WI38 (cell line): ENCODE measurements at regions not wholly inside any gene's neighbourhood (a gene's known extent, or its start where the extent isn't known, plus 50 kb on each side); places are given as distances from the start of the nearest gene placed in this dataset.

Experiments
- H3K4me3 ChIP-seq: 2 replicates; pipeline ENCODE4 v1.5.1; 2011; ENCODE audit warnings: low read depth, mild to moderate bottlenecking, control low read depth, low read length
- TF ChIP-seq, protein P1 (sequence below): IDR thresholded peaks from 2 replicates; pipeline ENCODE4 v1.5.1; 2012; ENCODE audit warnings: low read depth, mild to moderate bottlenecking, control low read depth, low read length

DNA sequence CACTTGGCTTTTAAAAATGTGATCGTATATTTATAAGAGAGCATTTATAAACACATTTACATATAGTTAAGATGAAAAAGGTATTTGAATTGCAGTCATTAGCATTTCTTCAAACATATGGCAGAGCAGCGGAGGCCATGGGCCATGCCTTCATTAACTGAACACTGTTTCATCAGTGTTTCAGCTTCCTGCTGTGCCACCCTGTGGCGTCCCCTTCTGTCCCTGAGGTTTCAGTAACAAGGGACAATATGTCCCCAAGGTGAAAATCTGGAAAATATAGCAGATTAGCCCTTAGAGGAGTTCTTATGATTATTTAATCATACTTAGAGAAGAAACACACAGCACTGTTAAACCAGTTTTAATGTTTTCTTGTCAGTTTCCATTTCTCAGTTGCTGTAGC, 577.8 kb downstream of the ETV1 start:
- H3K4me3 ChIP-seq: no peak overlapping the region
- TF ChIP-seq, protein P1, sequence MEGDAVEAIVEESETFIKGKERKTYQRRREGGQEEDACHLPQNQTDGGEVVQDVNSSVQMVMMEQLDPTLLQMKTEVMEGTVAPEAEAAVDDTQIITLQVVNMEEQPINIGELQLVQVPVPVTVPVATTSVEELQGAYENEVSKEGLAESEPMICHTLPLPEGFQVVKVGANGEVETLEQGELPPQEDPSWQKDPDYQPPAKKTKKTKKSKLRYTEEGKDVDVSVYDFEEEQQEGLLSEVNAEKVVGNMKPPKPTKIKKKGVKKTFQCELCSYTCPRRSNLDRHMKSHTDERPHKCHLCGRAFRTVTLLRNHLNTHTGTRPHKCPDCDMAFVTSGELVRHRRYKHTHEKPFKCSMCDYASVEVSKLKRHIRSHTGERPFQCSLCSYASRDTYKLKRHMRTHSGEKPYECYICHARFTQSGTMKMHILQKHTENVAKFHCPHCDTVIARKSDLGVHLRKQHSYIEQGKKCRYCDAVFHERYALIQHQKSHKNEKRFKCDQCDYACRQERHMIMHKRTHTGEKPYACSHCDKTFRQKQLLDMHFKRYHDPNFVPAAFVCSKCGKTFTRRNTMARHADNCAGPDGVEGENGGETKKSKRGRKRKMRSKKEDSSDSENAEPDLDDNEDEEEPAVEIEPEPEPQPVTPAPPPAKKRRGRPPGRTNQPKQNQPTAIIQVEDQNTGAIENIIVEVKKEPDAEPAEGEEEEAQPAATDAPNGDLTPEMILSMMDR: no peak

DNA sequence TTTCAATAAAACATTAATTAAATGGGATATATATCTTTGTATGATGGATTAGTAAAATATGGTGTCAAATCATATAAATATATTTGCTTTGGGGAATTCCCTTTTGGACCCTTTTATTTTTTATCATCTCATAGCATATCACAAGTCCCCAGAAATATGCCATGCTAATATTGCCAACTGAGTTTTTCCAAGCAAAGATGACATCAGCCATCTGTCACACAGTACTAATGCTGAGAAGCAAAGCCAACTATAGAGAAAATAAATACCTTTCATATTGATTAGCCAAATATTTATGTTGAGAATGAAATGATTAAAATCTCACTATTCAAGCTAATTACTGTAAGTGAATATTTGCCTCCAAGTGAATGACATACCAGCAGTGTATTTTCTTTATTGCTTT, 575.3 kb downstream of the ETV1 start:
- no peak overlapping the region for H3K4me3 ChIP-seq
- TF ChIP-seq, protein P1: no peak

DNA sequence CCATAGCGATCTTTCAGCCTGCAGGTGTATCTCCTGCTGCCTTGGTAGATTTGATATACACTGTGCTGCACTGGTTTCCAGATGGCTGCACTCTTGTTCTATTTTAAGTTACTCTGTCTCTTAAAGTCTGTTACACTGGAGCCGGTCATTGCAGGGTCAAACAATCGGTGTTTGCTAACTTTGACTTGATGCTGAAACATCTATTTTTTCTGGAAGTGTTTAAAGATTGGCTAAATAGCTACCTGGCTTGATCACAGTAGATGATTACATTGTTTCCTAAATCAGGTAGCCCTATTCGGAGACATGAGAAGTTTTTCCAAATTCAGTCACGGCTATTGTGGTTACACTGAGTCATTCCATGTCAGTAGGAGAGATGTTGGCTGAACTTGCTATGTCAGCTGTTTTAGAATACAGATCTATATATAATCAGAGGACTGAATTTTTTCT, 574.8 kb downstream of the ETV1 start:
- H3K4me3 ChIP-seq: no peak overlapping the region
- TF ChIP-seq, protein P1: no peak

DNA sequence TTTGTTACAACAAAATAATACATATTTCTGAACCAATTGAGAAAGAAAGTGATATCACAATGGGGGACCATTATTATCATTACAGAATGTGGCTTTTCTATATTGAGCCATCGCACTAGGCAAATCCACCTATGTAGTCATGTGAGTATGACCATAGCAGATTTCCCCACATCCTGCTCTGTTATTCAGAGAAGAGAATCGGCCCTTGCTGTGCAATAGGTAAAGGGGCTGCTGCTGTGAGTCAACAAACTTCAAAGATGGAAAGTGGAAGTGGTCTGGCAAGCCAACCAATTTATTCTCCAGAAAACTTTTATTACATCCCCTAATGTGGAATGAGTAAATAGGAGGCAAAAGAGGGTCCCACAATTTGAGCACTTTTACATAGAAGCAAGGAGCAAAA, 573.4 kb downstream of the ETV1 start:
- H3K4me3 ChIP-seq: no peak overlapping the region
- TF ChIP-seq, protein P1: no peak

DNA sequence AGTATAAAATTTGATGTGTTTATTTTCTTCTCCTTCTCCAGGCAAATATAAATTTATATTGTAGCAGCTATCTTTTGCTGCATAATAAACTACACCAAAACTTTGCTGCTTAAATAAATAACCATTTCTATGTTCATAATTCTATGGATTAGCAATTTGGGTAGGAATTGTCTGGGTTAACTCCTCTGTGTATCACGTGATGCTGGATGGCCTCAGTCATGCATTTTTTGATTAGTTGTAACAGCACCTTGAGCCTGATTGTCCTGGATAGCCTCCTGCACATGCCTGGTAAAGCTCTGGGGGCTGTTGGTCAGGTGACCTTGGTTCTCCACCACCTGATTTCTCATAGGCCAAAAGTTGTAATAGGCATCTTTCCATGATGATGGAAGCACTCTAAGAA, 572.9 kb downstream of the ETV1 start:
- H3K4me3 ChIP-seq: no peak overlapping the region
- TF ChIP-seq, protein P1: no peak

DNA sequence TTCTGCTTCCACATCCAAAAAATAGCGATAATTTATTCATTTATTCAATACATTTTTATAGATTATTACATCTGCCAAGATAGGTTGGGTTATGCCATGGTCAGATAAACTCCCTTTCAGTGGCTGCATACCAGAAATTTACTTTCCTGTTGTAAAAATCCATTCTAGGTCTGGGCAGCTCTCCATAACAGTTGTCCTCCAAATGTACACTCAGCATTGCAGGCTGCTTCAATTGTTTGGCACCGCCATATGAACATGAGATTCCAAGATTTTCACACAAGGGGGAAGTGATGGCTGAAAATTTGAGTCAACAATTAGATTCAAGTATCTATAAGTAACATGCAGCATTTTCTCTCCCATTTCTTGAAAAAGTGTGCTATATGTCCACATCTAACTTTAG, 568.7 kb downstream of the ETV1 start:
- TF ChIP-seq, protein P1: no peak
- no peak overlapping the region for H3K4me3 ChIP-seq

DNA sequence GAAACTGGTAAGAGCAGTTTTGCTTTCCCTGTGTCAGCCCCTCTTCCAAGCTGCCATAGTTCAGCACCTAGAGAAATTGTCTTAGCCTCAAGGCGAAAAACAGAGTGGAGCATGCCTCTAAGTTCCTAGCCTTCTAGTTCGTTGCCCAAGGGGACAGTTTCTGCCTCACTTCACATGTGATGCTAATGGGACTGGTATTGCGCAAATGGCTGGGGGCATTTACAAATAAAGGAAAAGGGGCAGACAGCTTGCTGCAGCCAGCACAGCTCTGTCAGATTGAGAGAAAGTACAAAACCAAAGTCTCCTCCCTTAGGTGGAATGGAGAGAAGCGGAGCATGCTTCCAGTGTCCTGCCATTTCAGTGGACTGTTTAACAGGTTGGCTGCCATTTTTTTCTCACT, 567.7 kb downstream of the ETV1 start:
- no peak overlapping the region for H3K4me3 ChIP-seq
- TF ChIP-seq, protein P1: no peak
